ENCODE measurements at regions not wholly inside any gene's neighbourhood (a gene's known extent, or its start where the extent isn't known, plus 50 kb on each side); places are given as distances from the start of the nearest gene placed in this dataset.

DNA sequence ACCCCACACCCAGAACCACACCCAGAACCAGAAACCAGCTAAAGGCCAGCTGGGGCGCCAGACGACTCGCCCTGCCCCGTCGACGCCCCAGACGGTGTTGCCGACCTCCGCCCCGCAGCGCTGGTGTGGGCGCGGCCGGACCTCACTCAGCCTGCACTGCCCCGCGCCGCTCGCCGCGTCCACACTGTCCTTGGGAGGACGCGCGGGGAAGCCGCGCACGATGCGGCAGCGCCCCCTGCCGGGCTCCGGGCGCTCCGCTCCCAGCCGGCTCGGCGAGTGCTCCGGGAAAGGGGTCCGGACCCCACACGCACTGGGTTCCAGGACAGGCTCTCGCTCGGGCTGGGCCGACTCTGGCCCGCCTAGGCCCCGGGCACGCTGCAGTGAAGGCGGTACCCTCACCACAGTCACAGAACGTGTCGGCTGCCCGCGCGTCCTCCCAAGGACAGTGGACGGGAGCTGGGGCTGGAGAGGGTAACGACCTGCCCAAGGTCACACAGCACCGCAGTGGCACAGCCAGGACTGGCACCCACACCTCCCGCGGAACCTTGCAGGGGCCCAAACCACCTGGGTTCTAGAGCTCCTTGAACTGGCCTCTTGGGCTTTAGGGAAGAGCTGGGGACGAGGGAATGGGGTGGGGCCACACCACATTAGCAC lies 90.2 kb downstream of the DMRTA2 start (continued):
- TF ChIP-seq, protein P1, sequence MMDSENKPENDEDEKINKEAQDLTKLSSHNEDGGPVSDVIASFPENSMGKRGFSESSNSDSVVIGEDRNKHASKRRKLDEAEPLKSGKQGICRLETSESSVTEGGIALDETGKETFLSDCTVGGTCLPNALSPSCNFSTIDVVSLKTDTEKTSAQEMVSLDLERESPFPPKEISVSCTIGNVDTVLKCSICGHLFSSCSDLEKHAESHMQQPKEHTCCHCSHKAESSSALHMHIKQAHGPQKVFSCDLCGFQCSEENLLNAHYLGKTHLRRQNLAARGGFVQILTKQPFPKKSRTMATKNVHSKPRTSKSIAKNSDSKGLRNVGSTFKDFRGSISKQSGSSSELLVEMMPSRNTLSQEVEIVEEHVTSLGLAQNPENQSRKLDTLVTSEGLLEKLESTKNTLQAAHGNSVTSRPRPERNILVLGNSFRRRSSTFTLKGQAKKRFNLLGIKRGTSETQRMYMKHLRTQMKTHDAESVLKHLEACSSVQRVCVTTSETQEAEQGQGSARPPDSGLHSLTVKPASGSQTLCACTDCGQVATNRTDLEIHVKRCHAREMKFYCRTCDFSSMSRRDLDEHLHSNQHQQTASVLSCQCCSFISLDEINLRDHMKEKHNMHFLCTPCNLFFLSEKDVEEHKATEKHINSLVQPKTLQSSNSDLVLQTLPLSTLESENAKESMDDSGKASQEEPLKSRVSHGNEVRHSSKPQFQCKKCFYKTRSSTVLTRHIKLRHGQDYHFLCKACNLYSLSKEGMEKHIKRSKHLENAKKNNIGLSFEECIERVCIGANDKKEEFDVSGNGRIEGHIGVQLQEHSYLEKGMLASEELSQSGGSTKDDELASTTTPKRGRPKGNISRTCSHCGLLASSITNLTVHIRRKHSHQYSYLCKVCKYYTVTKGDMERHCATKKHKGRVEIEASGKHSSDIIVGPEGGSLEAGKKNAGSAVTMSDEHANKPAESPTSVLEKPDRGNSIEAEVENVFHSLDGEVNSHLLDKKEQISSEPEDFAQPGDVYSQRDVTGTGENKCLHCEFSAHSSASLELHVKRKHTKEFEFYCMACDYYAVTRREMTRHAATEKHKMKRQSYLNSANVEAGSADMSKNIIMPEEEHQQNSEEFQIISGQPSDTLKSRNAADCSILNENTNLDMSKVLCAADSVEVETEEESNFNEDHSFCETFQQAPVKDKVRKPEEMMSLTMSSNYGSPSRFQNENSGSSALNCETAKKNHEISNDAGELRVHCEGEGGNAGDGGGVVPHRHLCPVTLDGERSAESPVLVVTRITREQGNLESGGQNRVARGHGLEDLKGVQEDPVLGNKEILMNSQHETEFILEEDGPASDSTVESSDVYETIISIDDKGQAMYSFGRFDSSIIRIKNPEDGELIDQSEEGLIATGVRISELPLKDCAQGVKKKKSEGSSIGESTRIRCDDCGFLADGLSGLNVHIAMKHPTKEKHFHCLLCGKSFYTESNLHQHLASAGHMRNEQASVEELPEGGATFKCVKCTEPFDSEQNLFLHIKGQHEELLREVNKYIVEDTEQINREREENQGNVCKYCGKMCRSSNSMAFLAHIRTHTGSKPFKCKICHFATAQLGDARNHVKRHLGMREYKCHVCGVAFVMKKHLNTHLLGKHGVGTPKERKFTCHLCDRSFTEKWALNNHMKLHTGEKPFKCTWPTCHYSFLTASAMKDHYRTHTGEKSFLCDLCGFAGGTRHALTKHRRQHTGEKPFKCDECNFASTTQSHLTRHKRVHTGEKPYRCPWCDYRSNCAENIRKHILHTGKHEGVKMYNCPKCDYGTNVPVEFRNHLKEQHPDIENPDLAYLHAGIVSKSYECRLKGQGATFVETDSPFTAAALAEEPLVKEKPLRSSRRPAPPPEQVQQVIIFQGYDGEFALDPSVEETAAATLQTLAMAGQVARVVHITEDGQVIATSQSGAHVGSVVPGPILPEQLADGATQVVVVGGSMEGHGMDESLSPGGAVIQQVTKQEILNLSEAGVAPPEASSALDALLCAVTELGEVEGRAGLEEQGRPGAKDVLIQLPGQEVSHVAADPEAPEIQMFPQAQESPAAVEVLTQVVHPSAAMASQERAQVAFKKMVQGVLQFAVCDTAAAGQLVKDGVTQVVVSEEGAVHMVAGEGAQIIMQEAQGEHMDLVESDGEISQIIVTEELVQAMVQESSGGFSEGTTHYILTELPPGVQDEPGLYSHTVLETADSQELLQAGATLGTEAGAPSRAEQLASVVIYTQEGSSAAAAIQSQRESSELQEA (IDR thresholded peaks at IDR 0.05; ENCODE audit: low read depth) = no peak
- TF ChIP-seq HOXB6 (CRISPR knock-in tag; IDR thresholded peaks at IDR 0.05; ENCODE audit: borderline replicate concordance) (no peak), TEAD1 (CRISPR knock-in tag; IDR thresholded peaks at IDR 0.05) (peak in 1 of 2 experiments; percentile 70; a peak in 1 of 4 replicates), RCOR1 (IDR thresholded peaks at IDR 0.05; ENCODE audit: borderline replicate concordance in 1 of 2, low read depth in 2 of 2, low read length in 2 of 2) (0 out of 4 replicates have a peak, but pooled peaks of 1 of the 2 experiments have one; percentile 26)
- TF ChIP-seq, protein P2, sequence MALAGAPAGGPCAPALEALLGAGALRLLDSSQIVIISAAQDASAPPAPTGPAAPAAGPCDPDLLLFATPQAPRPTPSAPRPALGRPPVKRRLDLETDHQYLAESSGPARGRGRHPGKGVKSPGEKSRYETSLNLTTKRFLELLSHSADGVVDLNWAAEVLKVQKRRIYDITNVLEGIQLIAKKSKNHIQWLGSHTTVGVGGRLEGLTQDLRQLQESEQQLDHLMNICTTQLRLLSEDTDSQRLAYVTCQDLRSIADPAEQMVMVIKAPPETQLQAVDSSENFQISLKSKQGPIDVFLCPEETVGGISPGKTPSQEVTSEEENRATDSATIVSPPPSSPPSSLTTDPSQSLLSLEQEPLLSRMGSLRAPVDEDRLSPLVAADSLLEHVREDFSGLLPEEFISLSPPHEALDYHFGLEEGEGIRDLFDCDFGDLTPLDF (CRISPR knock-in tag; IDR thresholded peaks at IDR 0.05) = 0 out of 2 replicates have a peak, but pooled peaks have one; percentile 54
